ENCODE measurements at regions not wholly inside any gene's neighbourhood (a gene's known extent, or its start where the extent isn't known, plus 50 kb on each side); places are given as distances from the start of the nearest gene placed in this dataset.

GRCh38 chr12:113762155-113762881 is 203.8 kb downstream of the RBM19 start:
- no peaks in the 10 kb centered on the region for H4K20me1 ChIP-seq (ENCODE audit: control insufficient read depth, insufficient read depth, insufficient read length)
- no peak overlapping the region for H3K56ac ChIP-seq (ENCODE audit: insufficient read length, low read depth, low read length)
- peak overlapping the region in 1 of 3 experiments; percentile 59; a peak in 1 of 7 replicates for H3K27ac Mint-ChIP-seq
- no peak overlapping the region for H2BK20ac ChIP-seq (ENCODE audit: low read depth, low read length, poor library complexity, severe bottlenecking)
- WGBS (ENCODE audit: extremely low coverage, insufficient read length, low lambda C conversion rate): 100% methylated on average over 1 of the region's 19 CpGs
- no peaks in the 10 kb centered on the region for H3K79me1 ChIP-seq (ENCODE audit: insufficient read depth, low read depth, low read length, poor library complexity, severe bottlenecking)
- no peak overlapping the region for H2BK5ac ChIP-seq (ENCODE audit: insufficient read length, low read length)
- H4K91ac ChIP-seq (ENCODE audit: insufficient read length, low read depth, low read length): no peak overlapping the region
- H3K4me1 ChIP-seq (ENCODE audit: insufficient read depth, low read length): no peaks in the 10 kb centered on the region
- H3K14ac ChIP-seq (ENCODE audit: insufficient read depth, low read length): no peak overlapping the region
- peak overlapping the region in 1 of 2 experiments; percentile 37; a peak in 1 of 5 replicates for H3K4me3 Mint-ChIP-seq
- H2BK12ac ChIP-seq (ENCODE audit: insufficient read length, low read depth, low read length): no peak overlapping the region
- no peaks in the 10 kb centered on the region for H3K79me2 ChIP-seq (ENCODE audit: insufficient read depth, low read length)
- no peak overlapping the region for H3K18ac ChIP-seq (ENCODE audit: insufficient read length, low read depth, low read length)
- H2AFZ ChIP-seq (ENCODE audit: low read length): no peak overlapping the region
- H3K23me2 ChIP-seq (ENCODE audit: insufficient read length, low read depth, low read length, poor library complexity, severe bottlenecking): no peaks in the 10 kb centered on the region
- no peak overlapping the region for H2BK120ac ChIP-seq (ENCODE audit: low read depth, low read length, poor library complexity, severe bottlenecking)
- no peak overlapping the region for H2BK15ac ChIP-seq (ENCODE audit: low read depth, low read length)
- no peaks in the 10 kb centered on the region for H3K9me3 ChIP-seq (ENCODE audit: control insufficient read depth, low read depth, low read length)
- H3K23ac ChIP-seq (ENCODE audit: insufficient read length, low read depth, low read length): no peak overlapping the region
- H3K27ac ChIP-seq (ENCODE audit: insufficient read length, low read depth, low read length): no peak overlapping the region
- H4K5ac ChIP-seq (ENCODE audit: insufficient read length, low read depth, low read length): no peak overlapping the region
- H3K9ac ChIP-seq (ENCODE audit: extremely low read depth, insufficient read length, low read length): no peak overlapping the region
- H2AK5ac ChIP-seq (ENCODE audit: insufficient read length, low read length): no peak overlapping the region
- no peak overlapping the region for H3T11ph ChIP-seq (ENCODE audit: low read length)
- no peak for DNase-seq
- no peak overlapping the region for H4K8ac ChIP-seq (replicated peaks; ENCODE audit: insufficient read length, low read depth, low read length)
- H3K4me2 ChIP-seq (ENCODE audit: insufficient read depth, insufficient read length, low read length): no peak overlapping the region
- no peaks in the 10 kb centered on the region; a peak in 2 of 7 replicates for H3K36me3 Mint-ChIP-seq (ENCODE audit: insufficient read depth in 1 of 3, low read depth in 3 of 3)
- no peak overlapping the region for H3K4ac ChIP-seq (ENCODE audit: low read depth, low read length)
- peaks cover 13 to 14% of the 10 kb centered on the region in 2 experiments for H3K4me1 Mint-ChIP-seq
- H3K27me3 Mint-ChIP-seq (ENCODE audit: low read depth): peaks cover 23% of the 10 kb centered on the region
- H3K27me3 ChIP-seq (ENCODE audit: insufficient read depth, low read length): no peaks in the 10 kb centered on the region
- H3K9me3 Mint-ChIP-seq: no peaks in the 10 kb centered on the region
- TF ChIP-seq CTCF (conservative IDR thresholded peaks at IDR 0.05): no peak

All from H9 (cell line).